HL-60/S4 treated with retinoic acid at 250 ng/mL for 4 days and 3 days (cell line): ENCODE measurements at regions not wholly inside any gene's neighbourhood (a gene's known extent, or its start where the extent isn't known, plus 50 kb on each side); places are given as distances from the start of the nearest gene placed in this dataset.
"Not testable (repeated sequence)": the region's sequence is repeated elsewhere in the genome, so short reads cannot be mapped to it uniquely, and the experiment has no call there.

ENCODE experiments used
- in situ Hi-C: fragments of 300-500 bp; cut with MboI; formaldehyde crosslinking; loops from 2 replicates; pipeline ENCODE4 v1.7.0; 2022; ENCODE audit warnings: low sequenced_read_pairs

DNA sequence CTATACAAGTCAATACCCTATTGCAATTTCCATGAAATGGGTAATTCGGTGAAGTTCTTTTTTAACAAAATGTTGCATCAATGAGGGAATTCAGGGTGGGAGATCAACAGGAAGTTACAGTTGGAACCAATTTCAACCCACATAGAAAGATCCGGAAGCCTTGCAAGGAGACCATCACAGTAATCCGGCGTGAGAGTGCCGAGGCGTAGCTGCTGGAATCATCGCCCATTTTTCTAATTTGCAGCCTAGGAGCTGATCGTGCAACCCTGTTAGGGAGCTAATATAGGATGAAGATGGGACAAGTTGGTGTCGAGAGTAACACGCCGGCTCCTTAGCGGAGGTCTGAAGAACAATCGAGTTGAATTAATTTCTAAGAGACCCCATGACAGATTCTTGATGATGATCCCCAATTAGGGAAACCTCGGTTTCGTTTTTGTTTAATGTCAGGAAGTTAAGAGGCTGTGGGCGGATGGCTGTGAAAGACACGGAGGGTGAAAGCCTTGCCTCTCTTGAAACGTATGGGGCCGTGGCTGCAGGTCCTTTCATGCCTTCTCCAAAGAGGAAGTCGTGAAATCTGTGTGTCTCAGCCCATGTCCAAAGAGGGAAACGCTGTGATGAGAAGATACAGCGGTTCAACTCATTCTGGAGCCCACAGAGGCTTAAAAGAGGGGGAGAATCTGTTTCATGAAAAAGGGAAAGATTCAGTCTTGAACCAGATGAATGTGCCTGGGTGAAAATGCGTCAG, 51.2 kb upstream of the CARD11 start:
- in situ Hi-C loops, result no loop called here

DNA sequence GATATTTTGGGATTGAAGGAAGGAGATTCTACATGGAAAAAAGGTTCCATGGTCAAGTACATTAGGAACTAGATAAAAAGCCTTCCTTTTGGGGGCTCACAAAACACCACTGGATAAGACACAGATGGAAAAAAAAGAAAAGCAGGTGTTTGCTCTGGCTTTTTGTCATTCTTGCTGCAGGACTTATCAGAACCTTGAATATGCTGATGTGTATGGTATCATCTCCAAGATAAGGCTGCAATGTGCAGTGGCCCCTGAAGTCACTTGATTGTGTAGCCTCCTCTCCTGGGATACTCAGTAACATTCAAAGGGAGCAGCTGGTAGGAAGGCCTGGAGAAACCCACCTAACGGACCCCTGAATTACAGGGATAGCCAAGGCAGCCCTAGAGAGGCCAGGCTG, 54.1 kb upstream of the CARD11 start:
- in situ Hi-C loops, result no loop called here

DNA sequence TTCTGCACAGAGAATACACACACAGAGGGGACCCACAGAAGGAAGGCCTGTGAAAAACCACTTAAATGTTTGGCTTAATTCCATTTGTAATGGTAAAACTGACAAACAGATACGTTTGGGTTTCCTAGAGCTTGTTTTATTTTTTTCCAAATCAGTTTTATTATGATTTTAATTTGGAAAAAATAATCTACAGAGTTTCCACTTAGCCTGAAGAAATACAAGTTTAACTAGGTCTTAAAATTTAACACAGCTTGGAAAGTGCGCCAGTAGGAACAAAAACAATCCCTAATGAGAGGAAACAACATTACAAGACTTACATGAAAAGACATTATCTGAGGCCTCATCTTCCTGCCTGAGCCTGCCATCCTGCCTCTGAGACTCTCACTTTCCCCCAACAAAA, 58.5 kb upstream of the CARD11 start:
- in situ Hi-C loops, result no loop called here

DNA sequence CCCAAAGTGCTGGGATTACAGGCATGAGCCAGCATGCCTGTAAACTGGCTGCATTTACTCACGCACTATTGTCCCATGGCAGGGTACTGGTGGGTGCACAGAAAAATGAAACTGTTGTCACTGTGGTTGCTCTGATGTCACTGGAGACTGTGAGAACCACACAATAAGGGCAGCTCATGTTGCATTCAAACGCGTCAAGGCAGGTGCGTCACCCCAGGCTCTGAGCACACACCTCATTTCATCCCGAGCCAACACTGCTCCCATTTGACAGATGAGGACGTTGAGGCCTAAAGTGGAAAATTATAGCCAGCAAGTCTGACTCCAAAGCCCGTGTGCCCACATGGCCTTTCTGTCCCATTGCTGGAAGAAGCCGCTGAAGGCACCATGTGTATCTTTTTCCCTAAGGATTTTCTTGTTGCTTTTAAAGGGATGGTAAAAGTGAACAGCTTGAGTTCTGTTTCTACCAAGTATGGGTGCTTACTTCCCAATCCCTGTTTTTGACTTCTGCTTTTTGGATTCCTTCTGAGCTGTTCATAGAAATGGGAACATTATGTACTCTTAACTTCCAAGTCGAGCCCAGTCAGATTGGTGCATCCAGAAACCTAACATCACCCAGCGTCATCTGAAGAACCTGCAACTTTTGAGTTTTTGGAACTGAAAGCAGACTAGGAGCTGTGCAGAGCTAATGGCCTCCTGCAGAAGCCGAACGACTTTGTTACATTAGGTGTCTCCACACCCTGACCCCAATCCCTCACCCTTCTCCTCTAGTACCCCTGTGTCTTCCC, 60.1 kb upstream of the CARD11 start:
- in situ Hi-C loops, result no loop called here

DNA sequence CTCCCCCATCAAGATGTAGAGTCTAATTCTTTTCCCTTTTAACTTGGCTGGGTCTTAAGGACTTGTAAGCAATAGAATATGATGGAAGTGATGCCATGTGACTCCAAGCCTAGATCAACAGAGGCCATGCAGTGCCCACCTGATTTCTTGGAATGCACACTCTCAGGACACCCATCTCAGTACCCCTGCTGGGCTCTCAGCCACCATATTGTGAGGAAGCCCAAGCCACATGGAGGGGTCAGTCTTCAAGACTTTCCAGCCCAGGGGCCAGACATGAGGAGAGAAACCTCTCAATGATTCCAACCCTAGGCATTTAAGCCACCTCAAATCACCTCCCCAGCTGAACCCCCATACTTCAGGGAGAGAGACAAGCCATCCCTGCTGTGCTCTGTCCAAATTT, 62.2 kb upstream of the CARD11 start:
- in situ Hi-C loops, result no loop called here

DNA sequence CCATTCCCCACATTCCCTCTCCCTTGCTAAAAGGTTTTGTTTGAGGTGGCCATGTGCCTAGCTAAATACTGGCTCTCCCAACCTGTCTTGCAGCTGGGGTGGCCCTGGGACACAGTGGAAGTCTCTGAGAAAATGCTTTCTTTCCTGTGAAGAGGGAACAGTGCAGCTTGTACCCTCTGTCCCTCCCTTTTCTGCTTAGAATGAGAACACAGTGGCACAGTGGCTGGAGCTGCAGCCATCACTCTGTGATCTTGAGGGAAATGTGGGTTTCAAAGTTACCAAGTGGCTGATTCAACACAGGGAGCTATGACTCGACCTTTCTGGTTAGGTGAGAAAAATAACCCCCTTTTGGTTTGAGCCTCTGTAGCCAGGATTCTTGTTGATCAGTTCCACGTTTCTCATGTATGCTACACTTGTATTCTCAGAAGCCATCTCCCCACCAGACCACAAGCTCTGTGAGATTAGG, 62.7 kb upstream of the CARD11 start:
- in situ Hi-C loops, result no loop called here

DNA sequence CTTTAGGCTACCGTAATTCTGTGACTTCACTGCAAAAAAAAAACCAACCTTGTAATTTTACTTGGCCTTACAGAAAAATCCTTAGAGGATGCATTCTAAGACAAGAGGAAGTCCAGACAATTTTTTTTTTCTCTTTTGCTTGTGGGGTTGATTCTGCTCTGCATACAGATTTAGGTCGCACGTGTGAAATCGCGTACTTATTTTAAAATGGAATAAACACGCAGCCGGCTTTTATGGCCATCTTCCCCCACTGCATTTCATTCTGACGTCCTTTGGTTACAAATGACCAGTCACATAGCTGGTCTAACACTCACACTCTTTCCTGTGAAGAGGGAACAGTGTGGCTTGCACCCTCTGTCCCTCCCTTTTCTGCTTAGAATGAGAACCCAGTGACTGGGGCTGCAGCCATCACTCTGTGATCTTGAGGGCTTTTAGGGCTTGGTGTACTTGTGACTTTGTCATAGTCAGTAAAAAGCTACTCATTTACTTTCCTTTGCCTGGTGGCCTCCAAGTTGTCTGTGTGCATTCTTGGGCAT, 63.6 kb upstream of the CARD11 start:
- in situ Hi-C loops, result no loop called here

DNA sequence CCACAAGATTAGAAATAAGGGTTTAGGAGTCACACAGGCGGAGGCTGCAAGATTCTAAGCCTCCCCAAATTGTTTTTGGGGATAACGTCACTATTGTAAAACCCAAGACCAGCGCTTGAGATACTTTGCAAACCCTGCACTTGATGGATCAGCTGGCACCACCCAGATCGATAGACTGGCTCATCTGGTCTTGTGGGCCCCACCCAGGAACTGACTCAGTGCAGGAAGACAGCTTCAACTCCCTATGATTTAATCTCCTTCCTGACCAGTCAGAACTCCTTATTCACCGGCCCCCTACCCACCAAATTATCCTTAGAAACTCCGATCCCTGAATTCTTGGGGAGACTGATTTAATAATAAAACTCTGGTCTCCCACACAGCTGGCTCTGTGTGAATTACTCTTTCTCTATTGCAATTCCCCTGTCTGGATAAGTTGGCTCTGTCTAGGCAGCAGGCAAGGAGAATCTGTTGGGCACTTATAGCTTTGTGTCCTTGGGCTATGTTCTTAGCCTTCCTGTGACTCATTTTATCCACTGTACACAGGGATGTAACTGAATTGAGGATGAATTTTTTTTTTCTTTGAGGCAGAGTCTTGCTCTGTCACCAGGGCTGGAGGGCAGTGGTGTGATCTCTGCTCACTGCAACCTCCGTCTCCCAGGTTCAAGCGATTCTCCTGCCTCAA, 64.4 kb upstream of the CARD11 start:
- in situ Hi-C loops, result no loop called here

DNA sequence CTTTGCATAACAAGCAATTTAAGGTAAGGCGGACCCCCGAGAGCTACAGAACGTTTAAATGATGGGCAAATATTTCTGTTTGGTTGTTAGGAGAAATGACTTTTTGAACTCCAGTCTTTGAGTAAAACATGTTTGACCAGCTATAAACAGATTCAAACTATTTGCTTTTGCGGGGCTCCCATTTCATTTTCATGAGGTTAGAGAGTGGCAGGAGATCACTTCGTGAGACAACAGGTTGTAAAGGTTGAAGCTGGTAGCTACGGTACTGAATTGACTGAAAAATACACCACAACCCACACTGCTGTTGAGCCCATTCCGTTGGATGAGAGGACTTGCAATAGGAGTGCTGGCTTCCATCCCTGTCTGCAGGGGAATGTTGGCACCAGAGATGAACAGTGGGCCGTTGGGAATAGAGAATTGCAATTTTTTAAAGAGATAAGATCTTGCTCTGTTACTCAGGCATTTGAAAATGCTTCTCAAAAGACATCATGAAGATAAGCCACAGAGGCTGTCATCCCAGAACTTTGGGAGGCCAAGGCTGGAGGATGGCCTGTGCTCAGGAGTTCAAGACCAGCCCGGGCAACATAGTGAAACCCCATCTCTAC, 65.7 kb upstream of the CARD11 start:
- in situ Hi-C loops, result no loop called here

DNA sequence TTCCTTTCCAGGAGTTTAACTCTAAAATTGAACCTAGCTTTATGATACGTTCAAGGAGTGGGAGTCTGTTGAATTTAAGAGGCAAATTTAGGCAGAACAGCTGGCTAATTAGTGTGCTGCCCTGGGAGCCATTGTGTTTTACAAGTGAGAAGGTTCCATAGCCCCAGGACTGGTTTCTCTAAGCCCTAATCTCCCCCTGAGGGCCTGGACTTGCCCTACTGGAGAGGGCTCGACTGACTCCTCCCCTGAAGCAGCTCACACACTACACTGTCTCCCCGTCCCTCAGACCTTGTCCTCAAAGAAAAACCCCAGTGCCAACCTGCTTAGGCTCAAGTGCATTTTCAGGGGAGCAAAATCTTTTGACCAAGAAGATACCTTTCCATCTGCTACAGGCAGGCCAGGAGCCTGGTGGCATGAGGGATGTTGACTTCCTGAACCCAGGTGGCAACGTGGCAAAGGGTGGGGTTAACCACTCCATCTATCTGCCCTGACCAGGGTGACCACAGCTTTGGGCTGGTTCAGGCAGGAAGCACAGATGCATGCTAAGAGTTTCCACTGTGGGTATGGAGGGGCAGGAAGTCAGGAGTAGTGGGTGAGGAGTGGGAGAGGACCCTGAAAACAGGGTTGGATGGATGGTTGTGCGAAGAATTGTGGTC, 68.9 kb upstream of the CARD11 start:
- in situ Hi-C loops, result no loop called here

DNA sequence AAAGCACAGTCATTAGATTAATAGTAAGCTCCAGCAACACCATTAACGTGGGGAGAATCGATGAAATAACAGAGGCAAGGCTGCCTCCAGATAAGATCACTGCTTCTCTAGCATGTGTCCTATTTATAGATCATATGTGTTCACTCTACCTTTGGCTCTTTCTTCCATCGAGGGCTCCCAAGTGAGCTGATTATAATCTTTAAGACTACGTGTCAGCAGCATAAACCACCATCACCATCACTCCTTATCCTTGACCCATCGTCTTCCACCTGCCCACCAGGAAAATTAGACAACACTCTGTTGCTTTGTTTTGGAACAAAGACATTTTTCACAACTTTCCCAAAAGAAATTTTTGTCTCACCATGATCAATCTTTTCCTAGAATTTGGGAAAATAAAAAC, 71.2 kb upstream of the CARD11 start:
- in situ Hi-C loops, result no loop called here

DNA sequence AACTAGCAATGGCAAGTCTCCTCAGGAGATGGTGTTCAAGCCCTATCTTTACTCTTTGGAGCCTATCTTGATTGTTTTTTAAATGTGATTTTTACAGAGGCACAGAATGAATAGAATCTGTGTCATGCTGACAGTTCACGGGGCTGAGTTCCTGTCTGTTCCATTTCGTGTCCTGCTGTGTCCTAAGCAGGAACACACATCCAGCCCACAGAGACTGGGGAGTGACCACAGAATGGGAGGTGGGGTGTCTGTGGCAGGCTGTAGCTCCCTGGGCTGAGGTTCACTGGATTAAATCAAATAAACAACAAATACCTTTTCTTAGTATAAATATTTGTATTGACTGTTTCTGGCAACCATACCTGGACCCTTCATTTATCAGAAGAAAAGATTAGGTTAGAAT, 73.4 kb upstream of the CARD11 start:
- in situ Hi-C loops, result no loop called here

DNA sequence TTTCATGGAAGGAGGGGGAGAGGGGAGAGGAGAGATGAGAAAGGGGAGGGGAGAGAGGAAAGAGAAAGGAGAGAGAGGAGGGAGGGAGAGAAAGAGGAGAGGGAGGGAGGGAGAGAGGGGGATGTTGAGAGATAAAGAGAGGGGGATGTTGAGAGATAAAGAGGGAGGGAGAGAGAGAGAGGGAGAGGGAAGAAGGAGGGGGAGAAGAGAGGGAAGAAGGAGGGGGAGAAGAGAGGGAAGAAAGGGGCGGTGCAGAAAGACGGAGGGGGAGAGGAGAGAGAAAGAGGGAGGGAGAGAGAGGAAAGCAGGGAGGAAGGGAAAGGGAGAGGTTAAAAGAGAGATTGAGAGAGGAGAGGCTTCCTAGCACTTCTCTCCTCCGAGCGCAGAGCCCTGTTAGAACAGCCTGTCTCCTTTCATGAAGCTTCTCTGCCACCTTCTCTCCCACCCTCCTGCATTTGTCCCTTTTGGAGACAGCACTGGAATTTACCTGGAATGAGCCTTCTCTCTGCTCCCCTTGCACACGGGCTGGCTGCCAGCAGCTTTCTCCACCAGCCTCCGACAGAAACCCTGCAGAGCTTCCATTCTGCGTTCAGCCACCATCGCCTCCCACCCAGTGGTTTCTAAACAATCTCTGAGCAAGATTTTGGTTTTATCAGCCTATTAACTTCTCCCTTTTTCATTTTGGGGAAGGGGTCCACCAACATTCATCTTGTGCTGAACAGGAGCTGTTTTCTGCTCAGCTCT, 74.0 kb upstream of the CARD11 start:
- in situ Hi-C loops, result no loop called here

DNA sequence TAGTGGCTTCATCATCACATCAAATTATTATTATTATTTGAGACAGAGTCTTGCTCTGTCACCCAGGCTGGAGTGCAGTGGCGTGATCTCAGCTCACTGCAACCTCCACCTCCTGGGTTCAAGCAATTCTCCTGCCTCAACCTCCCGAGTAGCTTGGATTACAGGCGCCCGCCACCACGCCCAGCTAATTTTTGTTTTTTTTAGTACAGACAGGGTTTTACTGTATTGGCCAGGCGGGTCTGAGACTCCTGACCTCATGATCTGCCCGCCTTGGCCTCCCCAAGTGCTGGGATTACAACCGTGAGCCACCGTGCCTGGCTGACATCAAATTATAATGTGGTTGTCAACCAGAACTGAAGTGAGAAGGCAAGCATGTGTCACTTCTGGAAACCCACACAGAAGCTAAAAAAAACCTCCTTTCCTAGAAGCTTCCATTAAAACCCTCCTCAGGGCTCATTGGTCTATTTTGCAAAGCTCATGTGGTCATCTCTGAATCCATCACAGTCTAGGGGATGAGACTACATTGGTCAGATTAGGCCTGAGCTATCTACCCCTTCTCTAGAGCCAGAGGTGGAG, 75.8 kb upstream of the CARD11 start:
- in situ Hi-C loops, result not testable (repeated sequence)

DNA sequence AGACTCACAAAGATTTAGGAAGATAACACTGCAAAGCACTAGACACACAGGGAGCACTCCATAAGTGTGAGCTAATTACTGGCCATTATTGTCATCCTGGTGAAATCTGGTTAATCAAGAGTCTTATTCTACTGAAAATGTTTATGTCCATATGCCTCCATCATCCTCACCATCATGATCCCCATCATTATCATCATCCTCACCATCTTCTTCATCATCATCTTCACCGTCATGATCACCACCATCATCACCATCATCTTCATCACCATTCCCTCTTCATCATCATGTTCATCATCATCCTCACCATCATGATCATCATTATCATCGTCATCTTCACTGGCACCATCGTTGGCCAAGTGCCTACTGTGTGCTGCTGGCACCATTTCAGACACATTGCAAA, 76.3 kb upstream of the CARD11 start:
- in situ Hi-C loops, result no loop called here

DNA sequence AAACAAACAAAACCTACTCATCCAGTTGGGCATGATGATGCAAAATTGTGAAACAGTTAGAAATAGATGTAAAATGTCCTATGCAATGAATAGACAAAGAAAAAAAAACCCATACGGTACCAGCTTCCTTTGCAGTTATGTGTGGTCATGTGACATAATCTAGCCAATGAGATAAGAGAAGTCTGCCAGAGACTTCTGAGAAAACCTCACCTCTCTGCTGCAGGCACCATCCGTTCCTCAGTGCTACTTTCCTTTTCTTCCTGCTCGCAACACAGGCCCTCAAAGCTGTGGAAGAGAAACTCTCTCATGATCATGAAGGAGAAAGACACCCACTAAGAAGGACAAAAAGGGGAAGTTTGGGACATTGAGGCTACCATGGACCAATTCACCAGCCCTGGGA, 76.8 kb upstream of the CARD11 start:
- in situ Hi-C loops, result no loop called here

DNA sequence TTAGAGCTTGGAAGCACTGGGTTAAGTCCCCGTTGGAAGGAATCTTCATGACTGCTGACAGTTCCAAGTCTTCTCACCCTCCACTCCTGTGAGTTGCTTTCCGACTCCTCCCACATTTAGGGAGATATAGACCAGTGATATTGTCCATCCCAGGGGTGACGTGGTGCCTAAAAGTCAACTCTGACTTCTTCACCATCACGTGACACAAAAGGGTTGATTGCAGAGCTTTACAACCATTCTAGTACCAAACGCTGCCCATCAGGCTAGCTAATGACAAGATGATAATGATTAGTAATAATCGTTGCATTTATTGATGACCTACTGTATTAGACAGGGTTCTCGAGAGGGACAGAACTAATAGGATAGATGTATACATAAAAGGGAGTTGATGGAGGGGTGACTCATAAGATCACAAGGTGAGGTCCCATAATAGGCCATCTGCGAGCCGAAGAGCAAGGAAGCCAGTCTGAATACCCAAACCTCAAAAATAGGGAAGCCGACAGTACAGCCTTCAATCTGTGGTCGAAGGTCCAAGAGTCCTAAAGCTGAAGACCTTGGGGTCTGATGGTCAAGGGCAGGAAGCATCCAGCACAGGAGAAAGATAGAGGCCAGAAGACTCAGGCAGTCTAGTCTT, 85.3 kb upstream of the CARD11 start:
- in situ Hi-C loops, result no loop called here

DNA sequence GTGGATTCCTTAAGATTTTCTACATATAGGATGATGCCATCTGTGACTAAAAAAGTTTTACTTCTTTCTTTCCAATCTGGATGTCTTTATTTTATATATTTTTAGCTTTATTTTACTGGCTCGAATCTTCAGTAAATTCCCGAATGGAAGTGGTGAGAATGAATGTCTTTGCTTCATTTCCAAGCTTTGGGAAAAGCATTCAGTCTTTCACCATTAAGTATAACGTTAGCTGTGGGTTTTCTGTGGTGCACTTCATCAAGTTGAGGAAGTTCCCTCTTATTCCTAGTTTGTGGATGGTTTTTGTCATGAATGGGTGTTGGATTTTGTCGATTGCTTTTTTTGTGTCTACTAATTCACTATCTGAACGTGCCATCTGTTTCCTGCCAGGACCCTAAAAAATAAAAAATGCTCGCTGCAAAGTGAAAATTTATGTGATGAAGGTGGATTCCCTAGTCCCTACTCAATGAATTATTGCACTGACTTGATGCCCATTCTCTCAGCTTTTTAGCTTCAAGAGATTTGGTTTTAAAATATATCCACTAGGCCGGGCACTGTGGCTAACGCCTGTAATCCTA, 90.2 kb upstream of the CARD11 start:
- in situ Hi-C loops, result no loop called here

DNA sequence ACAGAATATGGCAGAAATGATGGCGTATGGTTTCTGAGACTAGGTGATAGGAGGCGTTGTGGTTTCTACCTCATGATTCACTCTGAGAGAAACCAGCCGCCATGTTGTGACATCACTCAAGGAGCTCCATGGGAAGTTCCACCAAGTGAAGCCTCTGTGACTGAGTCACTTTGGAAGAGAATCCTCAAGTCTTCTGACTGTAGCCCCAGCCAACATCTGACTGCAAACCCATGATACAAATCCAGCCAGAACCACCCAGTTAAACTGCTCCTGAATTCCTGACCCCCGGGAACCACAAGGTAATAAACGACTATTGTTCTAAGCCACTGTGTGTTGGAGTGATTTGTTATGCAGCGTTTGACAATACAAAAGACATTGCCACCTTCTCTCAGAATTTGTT, 91.1 kb upstream of the CARD11 start:
- in situ Hi-C loops, result no loop called here
